Adipocyte (in vitro differentiated cells): ENCODE measurements at regions not wholly inside any gene's neighbourhood (a gene's known extent, or its start where the extent isn't known, plus 50 kb on each side); places are given as distances from the start of the nearest gene placed in this dataset.

Source experiments
- DNase-seq: peaks from one replicate; pipeline ENCODE4 v3.0.0-alpha.2; 2015; ENCODE audit warnings: low read depth
- H3K27me3 ChIP-seq: replicated peaks from 2 replicates; pipeline ENCODE4 v1.7.0; 2013; ENCODE audit warnings: mild to moderate bottlenecking, low read length, moderate library complexity; ENCODE audit not compliant: control insufficient read depth, insufficient read depth
- H3K36me3 ChIP-seq: 2 replicates; pipeline ENCODE4 v1.7.0; 2013; ENCODE audit warnings: low read length, mild to moderate bottlenecking, moderate library complexity; ENCODE audit not compliant: control insufficient read depth, insufficient read depth, severe bottlenecking
- H3K4me1 ChIP-seq: 2 replicates; pipeline ENCODE4 v1.7.0; 2013; ENCODE audit warnings: mild to moderate bottlenecking, low read length, moderate library complexity; ENCODE audit not compliant: control insufficient read depth, insufficient read depth
- H3K4me3 ChIP-seq: 2 replicates; pipeline ENCODE4 v1.7.0; 2013; ENCODE audit warnings: mild to moderate bottlenecking, low read length, moderate library complexity
- H3K9ac ChIP-seq: 2 replicates; pipeline ENCODE4 v1.7.0; 2013; ENCODE audit warnings: mild to moderate bottlenecking, low read length, moderate library complexity
- H3K9me3 ChIP-seq: 2 replicates; pipeline ENCODE4 v1.7.0; 2013; ENCODE audit warnings: mild to moderate bottlenecking, low read length, moderate library complexity; ENCODE audit not compliant: control insufficient read depth

DNA sequence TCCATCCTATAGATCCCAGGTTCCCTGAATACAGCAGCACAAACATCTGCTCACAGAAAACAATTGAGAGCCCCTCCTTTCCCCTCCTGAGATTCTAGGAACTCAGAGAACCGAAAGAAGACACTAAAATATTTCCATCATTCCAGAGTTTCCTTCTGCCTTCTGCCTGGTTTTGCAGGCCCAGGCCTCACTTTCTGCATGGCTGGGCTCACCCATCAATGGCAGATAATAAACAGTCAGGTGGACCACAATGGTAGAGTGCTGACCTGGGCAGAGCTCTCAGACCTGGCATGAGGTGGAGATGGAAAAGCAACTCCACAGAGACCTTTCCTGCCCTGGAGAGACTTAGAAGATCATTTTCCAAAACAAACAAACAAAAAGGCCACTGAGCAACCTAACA lies 389.1 kb downstream of the NXPE2 start:
- no peak overlapping the region for H3K4me3 ChIP-seq

DNA sequence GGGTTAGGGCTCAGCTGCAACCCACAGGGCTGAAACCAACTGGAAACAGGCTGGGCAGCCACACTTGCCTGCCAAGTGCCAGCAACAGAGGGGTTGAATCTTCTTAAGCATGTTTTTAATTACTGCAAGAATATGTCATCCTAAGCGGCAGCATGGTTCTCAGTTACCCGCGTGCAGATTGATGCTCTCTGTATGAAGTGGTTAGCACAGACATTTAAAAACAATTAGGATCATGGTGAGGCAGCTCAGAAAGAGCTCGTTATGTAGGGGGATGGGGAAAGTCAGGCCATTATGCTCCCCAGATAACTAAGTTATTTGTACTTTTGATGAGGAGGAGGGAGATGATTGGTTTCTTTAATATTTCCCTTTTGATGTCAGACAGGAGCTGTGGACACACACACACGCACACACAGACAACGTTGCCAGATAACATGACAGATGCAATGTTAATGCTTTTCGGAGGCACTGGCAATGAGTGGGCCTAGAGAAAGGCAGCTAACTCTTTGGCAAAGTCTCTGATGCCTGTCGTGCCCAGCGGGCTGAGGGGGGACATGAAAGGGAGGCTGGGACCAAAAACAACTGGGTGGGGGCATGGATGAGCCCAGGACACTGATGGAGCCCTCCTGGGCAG lies 389.7 kb downstream of the NXPE2 start:
- no peak for DNase-seq
- Histone ChIP-seq H3K9ac (no peak overlapping the region), H3K4me3 (no peak overlapping the region), H3K27me3 (peaks cover 2% of the 10 kb centered on the region), H3K36me3 (no peaks in the 10 kb centered on the region), H3K4me1 (no peaks in the 10 kb centered on the region), H3K9me3 (peaks cover 10% of the 10 kb centered on the region)

More for the DNA sequence above, 389.1 kb downstream of the NXPE2 start:
- Histone ChIP-seq H3K9me3 (peaks cover 10% of the 10 kb centered on the region), H3K36me3 (no peaks in the 10 kb centered on the region), H3K4me1 (no peaks in the 10 kb centered on the region), H3K9ac (no peak overlapping the region), H3K27me3 (peaks cover 2% of the 10 kb centered on the region)
- DNase-seq, result no peak

DNA sequence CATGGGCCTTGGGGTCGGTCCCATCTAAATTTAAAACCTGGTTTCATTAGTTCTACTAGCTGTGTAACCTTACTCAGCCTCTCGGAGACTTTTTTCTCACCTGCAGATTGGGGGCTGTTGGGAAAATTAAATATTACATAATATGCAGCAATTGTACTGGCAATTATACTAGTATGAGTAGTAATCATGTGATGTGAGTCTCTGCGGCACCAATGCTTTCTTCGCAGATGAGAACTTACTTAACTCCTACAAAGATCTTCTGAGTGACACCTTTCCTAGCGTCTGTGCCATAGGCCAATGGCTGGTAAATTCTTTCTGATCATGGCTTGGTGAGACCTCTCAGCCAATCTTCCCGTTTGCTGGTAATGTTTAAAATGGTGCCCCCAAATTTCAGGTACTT lies 391.3 kb downstream of the NXPE2 start:
- DNase-seq, result no peak

DNA sequence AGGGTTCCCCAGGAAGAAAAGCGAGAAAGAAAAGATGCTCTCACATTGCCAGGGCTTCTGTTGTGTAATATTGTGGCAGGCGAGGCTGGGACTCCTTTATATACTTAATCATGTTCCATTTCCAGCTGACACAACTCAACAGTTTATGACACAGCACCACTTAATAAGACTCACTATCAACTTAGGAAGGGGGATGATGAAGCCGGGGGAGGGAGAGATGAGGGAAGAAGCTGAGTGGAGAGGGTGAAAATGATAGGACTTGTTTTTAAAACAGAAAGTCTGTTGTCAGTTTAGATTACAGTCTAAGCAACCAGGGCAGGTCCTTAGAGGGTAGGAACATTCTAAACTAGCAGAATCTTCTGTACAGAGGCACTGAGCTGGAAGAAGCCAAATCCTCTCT lies 397.0 kb downstream of the NXPE2 start:
- Histone ChIP-seq H3K9me3 (no peaks in the 10 kb centered on the region), H3K4me3 (no peak overlapping the region), H3K27me3 (peaks cover 8% of the 10 kb centered on the region), H3K36me3 (no peaks in the 10 kb centered on the region), H3K4me1 (no peaks in the 10 kb centered on the region), H3K9ac (no peak overlapping the region)
- DNase-seq, result no peak

More for the DNA sequence above, 391.3 kb downstream of the NXPE2 start:
- Histone ChIP-seq H3K9me3 (peaks cover 10% of the 10 kb centered on the region), H3K9ac (no peak overlapping the region), H3K4me1 (no peaks in the 10 kb centered on the region), H3K4me3 (no peak overlapping the region), H3K27me3 (peaks cover 8% of the 10 kb centered on the region), H3K36me3 (no peaks in the 10 kb centered on the region)

DNA sequence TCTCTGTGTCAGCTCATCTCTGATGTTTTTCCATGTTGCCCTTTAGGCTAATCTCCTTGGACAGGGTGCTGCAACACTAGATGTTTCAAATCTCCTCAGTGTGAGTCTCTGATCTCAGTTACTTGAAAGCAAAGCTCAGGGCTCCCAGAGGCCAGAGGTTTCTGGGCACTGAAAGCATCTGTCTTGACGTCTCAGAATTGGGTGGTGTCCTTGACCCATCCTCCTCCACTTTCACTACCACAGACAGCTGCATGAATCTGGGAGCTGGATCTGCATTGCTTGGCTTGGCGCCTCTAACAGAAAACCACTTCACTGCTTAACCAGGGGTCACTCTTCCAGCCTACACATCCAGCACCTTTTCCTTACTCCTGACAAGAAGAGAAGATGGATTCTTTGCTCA lies 399.4 kb downstream of the NXPE2 start:
- Histone ChIP-seq H3K36me3 (no peaks in the 10 kb centered on the region), H3K4me1 (no peaks in the 10 kb centered on the region), H3K27me3 (peaks cover 9% of the 10 kb centered on the region), H3K9ac (no peak overlapping the region), H3K4me3 (no peak overlapping the region), H3K9me3 (no peaks in the 10 kb centered on the region)
- no peak for DNase-seq

DNA sequence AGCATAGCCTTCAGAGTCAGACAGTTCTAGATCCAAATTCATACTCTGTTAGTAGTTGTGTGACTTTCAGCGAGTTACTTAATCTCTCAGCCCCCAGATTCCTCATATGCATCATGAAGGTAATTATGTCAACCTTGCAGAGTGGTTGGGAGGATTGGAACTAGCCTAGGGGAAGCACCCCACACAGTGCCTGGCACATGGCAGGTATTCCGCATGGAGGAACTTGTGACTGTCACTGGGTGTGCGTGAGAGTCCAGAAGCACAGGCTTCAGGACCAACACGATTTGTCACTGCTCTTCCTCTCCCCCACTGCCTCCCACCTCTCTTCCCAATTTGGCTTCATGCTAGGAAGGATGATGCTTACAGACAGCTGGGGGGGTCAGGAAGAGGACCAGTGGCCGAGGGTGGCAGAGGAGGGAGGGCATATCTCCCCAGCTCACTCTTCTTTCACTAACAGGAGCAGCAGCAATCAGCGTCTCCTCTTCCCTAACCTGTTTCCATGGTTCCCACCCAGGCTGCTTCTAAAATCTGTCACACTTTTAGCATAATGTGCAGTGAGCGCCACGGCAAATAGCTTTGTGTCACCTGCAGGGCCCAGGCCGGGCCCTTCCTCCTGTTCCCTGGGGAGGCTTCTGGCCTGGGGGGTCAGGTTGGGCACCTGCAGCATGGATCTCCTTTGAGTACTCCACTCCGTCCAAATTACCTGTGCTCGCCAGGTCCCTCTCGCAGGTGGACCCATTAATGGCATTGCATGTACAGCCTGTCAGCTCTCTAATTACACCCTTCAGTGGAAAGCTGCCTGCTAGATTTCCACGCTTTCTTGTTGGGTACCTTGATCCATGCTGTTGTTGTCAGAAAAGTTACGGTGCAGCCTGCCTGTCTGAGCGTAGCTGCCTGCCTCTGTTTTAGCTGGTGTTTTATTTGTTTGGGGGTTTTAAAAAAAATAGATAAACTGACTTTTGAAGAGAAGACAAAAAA lies 400.4 kb downstream of the NXPE2 start:
- Histone ChIP-seq H3K4me3 (no peak overlapping the region), H3K4me1 (no peaks in the 10 kb centered on the region), H3K9me3 (no peaks in the 10 kb centered on the region), H3K36me3 (no peaks in the 10 kb centered on the region), H3K9ac (no peak overlapping the region), H3K27me3 (peaks cover 18% of the 10 kb centered on the region)
- DNase-seq, result no peak

DNA sequence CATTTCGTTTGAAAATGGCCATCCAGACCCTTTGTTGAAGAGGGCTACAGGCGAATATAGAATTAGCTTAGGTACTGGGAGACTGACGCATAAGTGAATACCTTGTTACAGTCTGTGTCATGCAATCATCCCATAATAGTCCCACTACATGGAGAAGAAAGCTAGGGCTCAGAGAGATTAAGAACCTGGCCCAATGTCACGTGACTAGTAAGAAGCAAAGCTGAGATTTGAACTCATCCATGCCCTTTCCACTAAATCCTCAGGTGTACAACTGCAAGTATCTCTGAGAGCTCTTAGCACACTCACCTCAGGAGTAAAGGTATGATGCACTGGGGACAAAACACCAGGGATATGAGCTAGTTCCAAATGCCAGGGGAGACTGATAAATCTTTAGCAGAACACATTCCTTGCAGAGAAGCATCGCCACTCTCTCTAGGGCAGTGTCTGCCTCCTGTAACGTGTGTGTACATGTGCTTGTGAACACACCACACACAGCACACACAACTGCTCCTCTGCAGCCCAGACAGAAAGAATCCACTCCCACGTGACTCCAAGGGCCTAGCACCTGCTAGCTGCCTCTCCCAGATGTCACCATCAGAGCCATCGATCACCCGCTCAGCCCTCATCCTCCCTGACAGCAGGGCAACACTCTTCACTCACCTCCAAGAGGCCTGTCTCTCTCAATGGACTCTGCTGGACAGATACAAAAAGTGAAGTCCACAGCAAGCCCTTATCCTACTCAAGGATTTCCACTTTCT lies 402.8 kb downstream of the NXPE2 start:
- Histone ChIP-seq H3K4me1 (no peaks in the 10 kb centered on the region), H3K4me3 (no peak overlapping the region), H3K36me3 (no peaks in the 10 kb centered on the region), H3K9ac (no peak overlapping the region), H3K9me3 (no peaks in the 10 kb centered on the region), H3K27me3 (peaks cover 13% of the 10 kb centered on the region)
- DNase-seq, result no peak

DNA sequence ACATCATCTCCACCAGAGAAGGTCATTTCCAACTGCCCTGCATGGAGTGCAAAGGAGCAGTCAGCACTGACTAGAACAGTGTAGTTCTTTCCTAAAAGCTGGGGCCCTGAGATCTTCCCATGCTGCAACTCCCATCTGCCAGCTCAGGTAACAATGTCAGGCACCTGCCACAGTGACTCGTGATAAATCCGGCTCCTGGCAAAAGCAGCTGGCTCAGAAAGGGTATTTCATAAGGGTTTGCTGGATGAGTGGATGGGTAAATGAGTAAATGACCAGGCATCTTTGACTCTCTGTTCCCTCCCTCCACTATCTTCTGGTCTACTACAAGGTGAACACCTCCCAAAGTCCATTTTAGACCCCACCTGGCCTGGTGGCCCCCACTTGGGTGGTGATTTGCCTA lies 403.6 kb downstream of the NXPE2 start:
- Histone ChIP-seq H3K9ac (no peak overlapping the region), H3K36me3 (no peaks in the 10 kb centered on the region), H3K27me3 (peaks cover 13% of the 10 kb centered on the region), H3K9me3 (no peaks in the 10 kb centered on the region), H3K4me3 (no peak overlapping the region), H3K4me1 (no peaks in the 10 kb centered on the region)
- DNase-seq, result no peak

DNA sequence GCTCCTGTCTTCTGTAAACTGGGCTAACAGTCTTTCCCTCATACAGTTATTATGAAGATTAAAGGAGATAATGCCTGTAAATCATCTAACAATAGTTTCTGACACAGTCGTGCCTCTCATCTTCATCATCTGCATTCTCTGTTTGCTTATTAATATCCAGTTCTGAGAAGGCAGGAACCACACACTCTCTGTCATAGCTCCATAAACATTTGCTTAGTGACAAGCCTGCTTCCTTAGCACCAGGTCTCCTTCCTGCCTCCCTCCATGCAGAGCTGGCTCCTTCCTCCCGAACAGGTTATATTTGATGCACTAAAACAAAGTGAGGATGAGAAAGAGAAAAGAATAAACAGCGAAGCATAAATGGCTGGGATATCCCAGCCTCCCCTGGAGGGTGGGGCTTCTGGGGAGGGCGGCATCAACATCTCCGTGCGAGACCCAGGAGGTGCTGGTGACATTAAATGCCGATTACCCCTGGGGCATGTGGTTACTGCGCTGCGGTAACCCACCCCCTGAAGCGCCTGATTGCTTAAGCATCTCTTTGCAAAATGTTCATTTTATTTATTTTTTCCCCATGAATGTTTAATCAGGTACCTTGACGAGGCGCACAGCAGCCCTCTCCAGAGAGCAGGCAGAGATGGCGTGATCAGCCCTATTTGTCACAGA lies 404.9 kb downstream of the NXPE2 start:
- Histone ChIP-seq H3K9ac (no peak overlapping the region), H3K4me3 (no peak overlapping the region), H3K27me3 (peaks cover 13% of the 10 kb centered on the region), H3K36me3 (no peaks in the 10 kb centered on the region), H3K9me3 (no peaks in the 10 kb centered on the region), H3K4me1 (no peaks in the 10 kb centered on the region)
- no peak for DNase-seq

DNA sequence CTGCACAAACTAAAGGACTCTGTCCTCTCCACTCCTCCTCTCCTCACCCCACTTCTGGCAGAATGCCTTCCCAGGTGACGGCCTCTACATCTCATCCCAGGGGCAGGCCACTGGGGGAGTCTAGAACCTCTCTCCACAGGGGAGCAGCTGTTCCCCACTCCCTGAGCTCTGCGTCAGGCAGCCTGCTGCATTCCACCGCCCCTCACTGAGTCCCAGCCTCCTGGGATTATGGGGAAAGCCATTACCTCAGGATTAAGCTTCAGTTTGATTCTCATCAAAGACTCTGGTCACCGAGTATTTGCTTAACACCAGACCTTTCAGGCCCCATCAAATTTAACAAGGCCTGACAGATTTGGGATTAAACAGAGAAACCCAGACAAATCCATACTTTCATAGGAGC lies 405.9 kb downstream of the NXPE2 start:
- Histone ChIP-seq H3K27me3 (peaks cover 13% of the 10 kb centered on the region), H3K36me3 (no peaks in the 10 kb centered on the region), H3K4me3 (no peak overlapping the region), H3K9ac (no peak overlapping the region), H3K9me3 (no peaks in the 10 kb centered on the region), H3K4me1 (no peaks in the 10 kb centered on the region)
- no peak for DNase-seq
